Fibroblast of villous mesenchyme (primary cell): ENCODE measurements at regions not wholly inside any gene's neighbourhood (a gene's known extent, or its start where the extent isn't known, plus 50 kb on each side); places are given as distances from the start of the nearest gene placed in this dataset.

Source experiments
- DNase-seq: peaks from one replicate; pipeline ENCODE4 v3.0.0-alpha.2; 2010; ENCODE audit warnings: low read depth
- H3K4me3 ChIP-seq: 2 replicates; pipeline ENCODE4 v1.5.1; 2011; ENCODE audit warnings: low read depth, mild to moderate bottlenecking, low read length
- TF ChIP-seq, protein P1 (sequence below): IDR thresholded peaks from 2 replicates; pipeline ENCODE4 v1.5.1; 2012; ENCODE audit warnings: low read depth, mild to moderate bottlenecking, low read length; ENCODE audit not compliant: insufficient read depth

DNA sequence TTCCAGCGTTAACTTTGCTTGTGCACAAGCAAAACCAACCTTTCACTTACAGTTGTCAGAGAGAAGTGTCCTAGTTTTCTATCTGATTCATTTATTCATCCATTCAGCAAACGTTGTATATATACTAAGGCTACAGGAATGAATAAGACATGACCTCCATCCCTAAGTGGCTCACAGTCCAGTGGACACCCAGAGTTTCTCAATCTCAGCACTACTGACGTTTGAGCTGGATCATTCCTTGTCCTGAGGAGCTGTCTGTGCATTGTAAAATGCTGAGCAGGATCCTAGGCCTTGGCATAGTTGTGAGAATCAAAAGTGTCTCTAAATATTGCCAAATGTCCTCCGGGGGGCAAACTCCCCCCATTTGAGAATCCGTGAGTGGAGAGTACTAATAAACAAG is 166.7 kb upstream of the PRKCQ start:
- DNase-seq = peak; percentile 88
- H3K4me3 ChIP-seq = no peak overlapping the region
- TF ChIP-seq, protein P1, sequence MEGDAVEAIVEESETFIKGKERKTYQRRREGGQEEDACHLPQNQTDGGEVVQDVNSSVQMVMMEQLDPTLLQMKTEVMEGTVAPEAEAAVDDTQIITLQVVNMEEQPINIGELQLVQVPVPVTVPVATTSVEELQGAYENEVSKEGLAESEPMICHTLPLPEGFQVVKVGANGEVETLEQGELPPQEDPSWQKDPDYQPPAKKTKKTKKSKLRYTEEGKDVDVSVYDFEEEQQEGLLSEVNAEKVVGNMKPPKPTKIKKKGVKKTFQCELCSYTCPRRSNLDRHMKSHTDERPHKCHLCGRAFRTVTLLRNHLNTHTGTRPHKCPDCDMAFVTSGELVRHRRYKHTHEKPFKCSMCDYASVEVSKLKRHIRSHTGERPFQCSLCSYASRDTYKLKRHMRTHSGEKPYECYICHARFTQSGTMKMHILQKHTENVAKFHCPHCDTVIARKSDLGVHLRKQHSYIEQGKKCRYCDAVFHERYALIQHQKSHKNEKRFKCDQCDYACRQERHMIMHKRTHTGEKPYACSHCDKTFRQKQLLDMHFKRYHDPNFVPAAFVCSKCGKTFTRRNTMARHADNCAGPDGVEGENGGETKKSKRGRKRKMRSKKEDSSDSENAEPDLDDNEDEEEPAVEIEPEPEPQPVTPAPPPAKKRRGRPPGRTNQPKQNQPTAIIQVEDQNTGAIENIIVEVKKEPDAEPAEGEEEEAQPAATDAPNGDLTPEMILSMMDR = no peak

GRCh38 chr10:6743291-6743849 is 163.3 kb upstream of the PRKCQ start:
- TF ChIP-seq, protein P1 = no peak
- H3K4me3 ChIP-seq = no peak overlapping the region
- peak; percentile 62 for DNase-seq

DNA sequence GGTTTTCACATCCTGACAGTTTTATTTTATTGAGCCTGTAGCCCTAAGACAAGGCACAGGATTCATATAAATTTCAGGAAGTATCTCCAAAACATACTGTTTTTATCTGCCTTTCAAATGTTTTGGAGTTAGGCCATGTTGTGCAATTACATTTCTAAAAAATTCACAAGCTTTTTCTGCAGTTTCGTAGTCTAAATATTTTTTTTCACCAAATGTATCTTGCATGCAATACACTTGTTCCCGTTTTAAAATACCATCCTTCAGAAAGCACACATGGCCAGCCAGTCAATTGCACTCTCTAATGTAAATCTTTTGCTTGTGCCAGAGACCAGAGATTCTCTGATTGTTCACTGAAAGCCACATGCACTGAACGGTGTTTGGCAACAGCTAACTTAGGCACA is 161.5 kb upstream of the PRKCQ start:
- DNase-seq = peak; percentile 99
- H3K4me3 ChIP-seq = no peak overlapping the region
- TF ChIP-seq, protein P1 = no peak

DNA sequence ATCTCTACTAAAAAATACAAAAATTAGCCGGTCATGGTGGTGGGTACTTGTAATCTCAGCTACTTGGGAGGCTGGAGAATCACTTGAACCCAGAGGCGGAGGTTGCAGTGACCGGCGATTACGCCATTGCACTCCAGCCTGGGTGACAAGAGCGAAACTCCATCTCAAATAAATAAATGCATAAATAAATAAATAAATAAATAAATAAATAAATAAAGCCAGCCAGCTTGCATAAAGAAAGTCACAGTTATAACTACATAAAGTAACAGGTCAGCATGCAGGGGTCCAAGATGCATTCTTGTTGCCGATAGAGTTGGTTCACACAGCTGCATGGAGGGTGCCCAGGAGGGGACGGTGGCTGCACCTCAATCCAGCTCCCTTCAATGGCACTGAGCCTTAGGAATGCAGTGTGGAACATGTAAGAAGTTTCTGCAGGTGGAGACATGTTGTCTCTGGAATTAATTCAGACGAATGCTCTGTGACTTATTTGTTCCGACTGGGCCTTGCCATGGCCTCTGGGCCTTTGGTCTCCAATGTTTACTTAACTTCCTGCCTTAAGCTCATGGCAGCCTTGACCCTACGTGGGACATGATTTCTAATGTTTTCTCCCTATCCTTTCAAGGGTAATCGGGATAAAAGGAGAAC is 159.6 kb upstream of the PRKCQ start:
- no peak for DNase-seq
- H3K4me3 ChIP-seq = no peak overlapping the region
- TF ChIP-seq, protein P1 = no peak

DNA sequence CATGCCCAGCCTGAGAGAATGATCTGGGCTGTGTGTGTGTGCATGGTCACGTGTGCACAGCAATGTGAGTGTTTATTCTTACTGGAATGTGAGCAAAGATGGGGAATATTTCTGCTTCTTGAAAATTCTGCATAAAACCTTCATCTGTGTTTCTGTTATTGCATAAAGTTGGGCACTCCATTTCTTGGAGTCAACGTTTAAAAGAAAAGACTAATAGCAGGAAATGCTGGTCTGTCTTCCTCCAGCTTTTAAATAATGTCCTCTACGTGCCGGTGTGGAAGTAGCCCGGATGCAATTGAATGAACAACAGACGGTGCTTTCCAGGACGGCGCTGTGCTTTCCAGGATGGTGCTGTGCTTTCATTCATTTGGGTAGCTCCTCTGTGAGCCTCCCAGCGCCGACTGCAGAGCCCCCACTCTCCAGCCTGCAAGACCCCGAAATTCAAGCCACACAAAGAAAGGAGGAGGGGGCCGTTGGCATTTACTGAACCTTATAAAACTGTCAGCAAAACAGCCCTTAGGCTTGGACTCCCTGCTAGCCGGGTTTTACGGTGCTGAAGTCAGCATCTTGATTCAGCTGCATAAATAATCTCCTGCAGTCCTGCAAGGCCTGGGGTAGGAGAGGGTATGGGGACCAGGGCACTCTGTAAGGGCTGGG is 158.2 kb upstream of the PRKCQ start:
- peak overlapping the region; percentile 13 for H3K4me3 ChIP-seq

DNA sequence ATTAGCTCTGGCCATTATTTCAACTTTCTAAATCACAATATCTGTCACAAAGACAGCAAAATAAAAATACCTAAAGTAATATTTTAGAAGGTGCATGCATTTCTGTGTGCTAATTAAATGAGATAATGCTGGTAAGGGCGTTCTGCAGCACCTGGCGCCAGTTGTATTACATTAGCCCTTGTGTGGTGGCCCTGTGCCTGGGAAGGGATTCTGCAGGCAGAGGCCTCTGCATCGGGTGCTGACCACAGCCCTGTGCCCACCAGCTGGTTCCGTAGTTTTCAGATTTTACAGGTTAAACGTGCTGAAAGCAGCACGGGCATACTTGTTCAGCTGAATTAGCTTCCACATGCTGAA is 157.7 kb upstream of the PRKCQ start:
- no peak overlapping the region for H3K4me3 ChIP-seq
- DNase-seq = no peak
- TF ChIP-seq, protein P1 = no peak

More for the DNA sequence above, 158.2 kb upstream of the PRKCQ start:
- peak; percentile 75 for DNase-seq
- TF ChIP-seq, protein P1 = no peak
